ENCODE measurements at regions not wholly inside any gene's neighbourhood (a gene's known extent, or its start where the extent isn't known, plus 50 kb on each side); places are given as distances from the start of the nearest gene placed in this dataset.
A peak's percentile ranks its signal among the peaks of the same experiment; 100 is the strongest.

DNA sequence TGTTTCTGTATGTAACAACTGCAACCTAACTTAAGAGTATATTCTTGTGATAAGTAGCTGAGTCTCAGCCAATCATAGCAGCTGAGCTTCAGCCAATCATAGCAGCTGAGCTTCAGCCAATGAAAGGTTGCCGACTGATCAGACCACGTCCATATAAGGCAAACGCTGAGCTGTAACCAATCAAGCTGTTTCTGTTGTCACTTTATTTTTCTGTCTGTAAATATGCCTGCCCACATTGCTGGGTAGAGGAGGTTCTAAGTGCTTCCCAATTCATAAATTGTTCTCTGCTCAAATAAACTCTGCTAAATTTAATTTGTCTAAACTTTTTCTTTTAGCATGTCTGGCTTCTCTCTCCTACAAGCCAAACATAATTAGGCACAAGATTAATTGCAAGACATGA, 231.5 kb upstream of the TCF4 start:
- no peak for DNase-seq

DNA sequence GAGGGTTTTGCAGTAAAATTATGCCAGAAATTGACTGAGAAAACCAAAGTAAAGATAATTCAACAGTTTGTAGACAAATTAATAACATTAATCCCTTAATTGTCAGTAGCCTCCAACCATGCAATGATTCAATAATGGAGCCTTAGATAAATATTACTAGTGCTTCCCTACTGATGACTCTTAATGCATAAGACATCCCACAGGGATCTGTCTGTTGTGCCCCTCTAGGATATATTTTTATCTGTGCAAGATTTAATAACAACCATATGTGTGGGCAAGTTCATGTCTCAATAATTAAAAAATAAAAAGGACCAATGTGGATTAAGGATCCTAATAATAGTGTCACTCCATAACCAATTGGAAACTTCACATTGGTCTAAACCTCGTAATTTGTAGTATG, 230.3 kb upstream of the TCF4 start:
- DNase-seq = no peak

DNA sequence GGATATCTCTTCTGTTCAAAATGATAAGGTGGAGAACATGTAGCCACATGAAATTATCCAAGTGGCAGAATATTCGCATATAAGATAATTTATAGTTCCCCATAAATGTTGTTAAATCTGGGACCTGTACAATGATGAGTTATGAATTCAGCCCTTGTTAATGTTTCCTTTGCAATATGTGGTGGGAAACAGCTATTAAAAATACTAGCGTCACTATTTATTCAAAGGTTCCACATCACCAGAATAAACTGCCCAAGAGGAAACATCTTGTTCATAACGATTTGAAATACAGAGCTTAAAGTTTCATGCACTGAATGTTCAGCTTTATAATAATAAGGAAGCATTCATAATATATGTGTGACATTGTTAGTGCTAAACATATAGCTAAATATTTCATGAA, 223.9 kb upstream of the TCF4 start:
- no peak for DNase-seq

DNA sequence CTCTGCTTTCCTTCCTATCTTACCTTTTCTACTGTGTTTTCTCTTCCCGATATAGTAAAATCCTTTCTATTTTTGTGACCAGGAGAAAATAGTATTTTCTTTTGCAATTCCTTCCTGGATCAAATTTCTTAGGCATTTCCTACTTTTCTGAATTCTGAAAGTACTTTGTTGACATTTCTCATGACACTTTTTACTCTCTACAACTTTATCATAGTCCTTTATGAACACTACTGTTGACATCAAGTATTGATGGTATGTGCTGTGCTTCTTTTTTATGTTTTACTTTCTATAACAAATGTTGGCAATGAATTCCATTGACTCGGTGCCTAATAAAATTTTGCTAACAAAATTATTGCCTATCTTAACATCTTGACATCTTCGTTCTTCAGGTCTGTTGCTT, 217.7 kb upstream of the TCF4 start:
- DNase-seq = no peak

DNA sequence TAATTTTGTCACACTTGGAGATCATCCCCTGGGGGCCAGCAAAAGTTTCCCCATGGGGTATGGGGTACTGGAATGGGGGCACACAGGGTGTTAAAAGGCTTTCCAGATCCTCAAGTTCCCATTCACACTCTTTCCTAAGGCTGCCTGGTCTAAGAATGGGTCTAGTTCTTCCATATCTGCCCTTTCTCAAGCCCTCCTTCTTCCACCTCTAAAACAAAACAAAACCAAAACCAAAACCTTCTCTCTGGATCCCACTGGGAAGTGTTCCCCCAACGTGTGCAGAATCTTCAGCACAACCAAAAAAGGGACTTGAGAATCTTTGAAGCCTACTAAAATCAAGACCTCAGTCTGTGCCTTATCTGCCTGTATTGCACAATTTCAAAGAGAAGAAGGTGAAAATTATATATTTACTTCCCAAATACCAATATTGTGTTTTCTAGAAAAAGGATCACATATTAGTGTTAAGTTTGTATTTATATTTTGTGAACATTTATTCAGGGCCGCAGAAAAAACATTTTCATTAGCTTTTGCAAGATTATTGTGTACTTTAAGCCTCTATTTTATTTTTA, 207.2 kb upstream of the TCF4 start:
- no peak for DNase-seq

DNA sequence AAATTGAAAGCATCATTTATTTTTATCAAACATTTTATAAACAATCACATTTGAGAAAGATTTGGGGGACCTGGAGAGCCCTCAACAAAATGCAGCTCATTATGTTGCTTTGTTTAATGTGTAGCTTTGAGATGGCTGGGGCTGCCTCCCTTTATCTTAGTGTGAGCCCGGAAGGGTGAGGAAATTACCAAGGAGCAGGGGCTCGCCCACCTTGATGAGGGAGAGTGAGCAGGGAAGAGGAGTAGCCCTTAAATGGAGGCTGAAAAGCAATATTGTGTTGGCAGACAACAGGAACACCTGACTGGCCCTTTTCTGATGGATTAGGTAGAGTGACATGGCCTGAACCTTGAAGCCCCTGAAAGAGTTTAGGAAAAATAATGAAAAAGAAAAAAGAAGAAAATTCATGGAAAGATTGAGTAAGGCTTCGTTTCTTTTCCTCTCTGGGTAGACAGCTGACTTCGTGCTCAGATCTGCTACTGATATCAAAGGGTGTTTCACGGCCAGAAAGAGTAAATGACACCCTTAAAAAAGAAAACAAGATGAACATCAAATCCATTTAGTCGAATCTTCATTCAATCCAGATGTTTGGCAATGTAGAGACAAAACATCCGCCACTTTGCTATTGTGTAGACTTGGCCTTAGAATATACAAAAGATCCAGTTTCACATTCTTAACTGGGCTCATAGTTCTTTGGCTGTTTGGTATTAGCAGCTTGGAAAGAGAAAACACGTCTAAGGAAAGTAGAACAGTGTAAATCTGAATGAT, 206.5 kb upstream of the TCF4 start:
- no peak for DNase-seq

DNA sequence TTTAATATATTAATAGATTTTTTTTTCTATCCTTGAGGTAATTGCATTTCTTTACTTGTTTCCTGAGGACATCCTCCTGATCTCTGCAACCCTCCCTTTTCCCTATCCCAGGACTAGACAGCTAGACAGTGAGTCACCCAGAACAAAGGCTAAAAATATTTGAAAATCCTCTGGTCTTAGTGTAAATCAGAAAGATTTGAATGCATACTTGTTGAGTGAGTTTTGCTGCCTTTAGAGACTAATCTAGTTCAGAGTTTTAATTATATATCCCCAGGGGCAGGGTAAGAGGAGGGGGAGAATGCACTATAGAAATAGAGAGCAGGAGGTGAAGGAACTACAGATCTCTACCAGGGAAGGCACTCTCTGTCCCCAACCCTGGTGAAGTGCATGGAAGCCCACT, 202.3 kb upstream of the TCF4 start:
- DNase-seq = no peak

DNA sequence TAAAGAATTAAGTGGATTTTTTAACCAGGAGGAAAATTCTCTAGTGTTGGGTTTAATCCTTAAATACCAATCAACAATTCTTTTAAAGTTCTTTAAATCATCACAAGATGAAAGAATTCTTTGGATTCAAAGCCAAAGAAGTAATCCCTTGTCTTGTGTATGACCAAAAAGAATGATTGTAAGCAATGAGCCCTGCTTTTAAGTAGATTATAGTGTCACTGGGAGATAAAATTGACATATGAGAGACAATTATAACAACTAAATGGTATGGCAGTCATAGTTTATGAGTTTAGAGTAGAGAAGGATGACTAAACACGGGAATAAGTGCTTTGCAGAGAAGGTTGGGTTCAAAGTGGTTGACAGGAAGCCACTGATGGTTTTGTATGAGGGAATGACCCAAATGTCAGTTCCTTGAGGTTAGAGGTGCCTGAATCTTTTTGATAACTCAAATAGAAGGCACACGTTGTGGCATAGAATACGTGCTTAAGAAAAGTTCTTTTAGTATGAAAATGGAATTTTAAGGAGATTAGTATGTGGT, 199.6 kb upstream of the TCF4 start:
- no peak for DNase-seq

GRCh38 chr18:55786651-55787272, 198.8 kb upstream of the TCF4 start:
- DNase-seq = no peak

GRCh38 chr18:55783921-55784320, 195.9 kb upstream of the TCF4 start:
- DNase-seq = no peak

- peak; percentile 20 to 30 for DNase-seq
These were observed 193.5 kb upstream of the TCF4 start for GRCh38 chr18:55781481-55781957.

DNA sequence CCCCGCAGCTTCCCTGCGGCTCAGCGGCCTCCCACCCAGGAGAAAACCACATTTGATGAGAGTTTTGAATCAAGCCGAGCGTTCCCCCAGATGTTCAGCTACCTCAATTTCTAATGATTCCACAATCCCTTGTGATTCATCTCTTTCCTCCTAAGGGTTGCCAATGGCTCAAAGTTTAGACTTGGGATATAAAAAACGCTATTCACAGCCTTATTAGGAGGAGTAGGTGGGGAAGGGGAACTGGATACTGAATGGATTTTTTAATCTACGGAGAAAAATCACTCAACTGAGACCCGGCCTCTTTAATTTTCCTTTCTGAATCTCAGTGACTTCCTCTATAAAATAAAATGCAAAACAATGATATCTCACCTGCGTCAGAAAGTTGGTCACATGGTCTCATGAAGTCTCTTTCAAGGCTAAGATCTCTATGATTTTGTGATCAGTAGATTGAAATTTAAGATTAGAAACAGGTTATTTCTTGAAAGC, 192.6 kb upstream of the TCF4 start:
- no peak for DNase-seq

DNA sequence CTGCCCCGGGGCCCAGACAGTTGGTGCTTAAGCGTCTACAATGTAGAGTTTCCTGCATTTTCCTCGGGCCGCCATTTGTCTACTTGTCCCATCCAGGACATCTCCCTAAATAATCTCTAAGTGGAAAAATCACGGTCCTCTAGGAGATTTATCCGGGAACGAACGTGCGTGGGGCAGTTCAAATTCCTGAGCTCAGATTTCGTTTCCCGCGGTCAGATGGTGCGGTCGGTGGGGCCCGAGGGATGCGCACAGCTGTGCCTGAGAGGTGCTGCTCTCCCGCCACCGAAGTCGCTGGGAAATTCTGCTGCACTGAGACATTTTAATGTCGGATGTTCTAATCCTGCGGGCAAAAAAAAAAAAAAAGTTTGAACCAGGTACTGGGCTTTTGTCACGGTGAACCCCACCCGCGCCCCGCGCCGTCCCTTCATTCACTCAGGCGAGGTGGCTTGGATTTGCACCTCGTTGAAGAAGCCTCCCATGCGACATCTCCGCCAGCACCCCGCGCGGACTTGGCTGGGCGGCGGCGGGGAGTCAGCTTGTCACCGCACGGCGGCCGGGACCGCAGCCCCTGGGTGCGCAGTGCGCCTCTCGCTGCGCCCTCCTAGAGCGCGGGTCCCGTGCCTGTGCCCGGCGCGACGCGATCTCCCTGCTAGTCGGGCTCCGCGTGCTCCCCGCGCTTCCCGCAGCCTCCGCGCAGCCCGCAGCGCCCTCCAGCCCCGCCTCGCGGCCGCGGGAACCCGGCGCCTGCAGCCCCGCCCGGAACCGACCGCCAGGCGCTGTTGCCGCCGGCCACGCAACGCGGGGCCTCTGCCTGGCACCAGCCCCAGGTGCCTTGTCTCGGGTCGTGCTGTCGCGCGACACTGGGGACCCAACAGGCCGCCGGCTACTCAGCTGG, 191.9 kb upstream of the TCF4 start:
- DNase-seq = peak in 1 of 2 experiments; percentile 7

- DNase-seq = no peak
These were observed 191.0 kb upstream of the TCF4 start for GRCh38 chr18:55778788-55779690.

DNA sequence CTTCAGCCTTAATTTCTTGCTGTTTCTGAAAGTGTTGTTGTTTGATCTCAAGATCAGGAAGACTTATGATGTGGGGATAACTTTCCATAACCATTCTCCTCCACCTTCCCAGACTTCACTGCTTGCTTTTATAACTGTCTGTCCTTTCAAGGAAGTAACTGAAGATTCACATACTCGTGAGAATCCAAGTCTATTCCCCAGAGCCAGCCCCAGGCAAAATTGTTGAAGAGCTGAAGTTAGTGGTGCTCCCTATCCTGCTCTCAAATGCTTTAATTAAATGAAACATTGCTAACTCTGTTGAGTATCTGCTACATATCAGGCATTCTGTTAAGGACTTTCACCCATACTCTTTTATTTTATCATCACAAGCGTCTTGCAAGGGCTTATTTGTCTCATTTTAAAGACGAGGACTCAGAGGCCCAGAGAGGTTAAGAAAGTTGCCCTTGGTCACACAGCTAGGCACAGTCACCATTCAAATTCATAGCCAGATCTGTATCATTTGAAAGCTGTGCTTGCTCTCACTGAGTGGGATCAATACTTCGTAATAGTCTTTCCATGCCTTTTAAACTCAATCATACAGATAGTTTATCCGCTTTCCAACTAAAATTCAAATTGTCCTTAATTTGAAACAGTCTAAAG, 189.8 kb upstream of the TCF4 start:
- no peak for DNase-seq

DNA sequence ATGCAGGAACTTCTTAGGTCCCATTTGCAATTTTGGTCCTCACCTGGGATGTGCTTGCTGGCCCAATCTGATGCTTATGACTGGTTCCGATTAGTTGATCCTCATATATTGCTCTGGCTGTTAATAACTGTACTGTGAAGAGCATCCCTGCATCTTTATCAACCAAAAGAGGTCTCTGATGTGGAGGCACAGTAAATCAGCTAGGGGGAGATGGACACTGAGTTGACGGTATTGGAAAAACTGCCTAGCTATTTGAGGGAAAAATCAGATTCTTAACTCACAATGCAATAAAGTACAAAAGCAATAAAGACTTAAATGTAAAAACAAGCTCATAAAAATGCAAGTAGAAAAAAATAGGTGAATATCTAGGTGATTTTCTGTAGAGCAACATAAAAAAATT, 188.0 kb upstream of the TCF4 start:
- DNase-seq = no peak

GRCh38 chr18:55774505-55774904, 186.5 kb upstream of the TCF4 start:
- no peak for DNase-seq

DNA sequence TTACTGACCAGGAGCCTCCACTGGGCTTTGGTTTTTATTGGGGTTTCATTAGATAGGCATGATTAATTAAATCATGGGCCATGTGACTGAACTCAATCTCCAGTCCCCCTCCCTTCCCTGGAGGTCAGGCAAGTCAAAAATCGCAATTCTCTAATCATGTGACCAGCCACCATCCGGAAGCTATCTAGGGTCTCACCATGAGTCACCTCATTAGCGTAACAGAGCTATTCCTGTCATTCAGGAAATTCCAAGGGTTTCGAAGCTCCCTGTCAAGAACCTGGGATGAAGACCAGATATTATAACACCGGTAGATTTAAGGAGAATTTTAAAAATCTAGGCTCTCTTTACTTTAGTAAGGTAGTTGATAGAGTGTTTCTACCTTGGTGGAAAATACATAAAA, 180.3 kb upstream of the TCF4 start:
- no peak for DNase-seq

- DNase-seq = no peak
These were observed 176.4 kb upstream of the TCF4 start for GRCh38 chr18:55764386-55764785.

GRCh38 chr18:55763805-55764204, 175.8 kb upstream of the TCF4 start:
- no peak for DNase-seq

DNA sequence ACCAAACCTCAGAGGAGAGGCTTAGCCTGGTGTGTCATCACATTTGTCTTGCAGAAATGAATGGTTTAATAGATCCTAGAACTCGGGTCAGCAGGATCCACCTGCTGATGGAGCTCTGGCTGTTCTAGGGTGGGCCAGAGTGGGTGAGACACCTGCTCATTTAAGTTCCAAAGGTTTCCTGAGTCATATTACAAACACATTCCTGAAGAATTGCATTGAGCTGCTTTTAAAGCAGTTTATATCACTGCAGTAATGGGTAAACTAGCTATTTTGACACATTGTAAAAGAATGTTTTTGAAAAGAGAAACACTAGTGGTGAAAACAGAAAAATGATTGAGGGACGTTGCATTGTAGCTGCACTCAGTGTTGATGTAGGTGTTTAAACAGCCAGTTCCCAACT, 175.3 kb upstream of the TCF4 start:
- DNase-seq = no peak

Data from NCI-H187 (cell line).